HG02938 (cell line): ENCODE measurements at regions not wholly inside any gene's neighbourhood (a gene's known extent, or its start where the extent isn't known, plus 50 kb on each side); places are given as distances from the start of the nearest gene placed in this dataset.

Experiments
- ATAC-seq: cut with Tn5 transposase; IDR thresholded peaks from one replicate; pipeline ENCODE4 v1.9.1; 2021; ENCODE audit warnings: mild to moderate bottlenecking, moderate library complexity; ENCODE audit not compliant: unreplicated experiment

DNA sequence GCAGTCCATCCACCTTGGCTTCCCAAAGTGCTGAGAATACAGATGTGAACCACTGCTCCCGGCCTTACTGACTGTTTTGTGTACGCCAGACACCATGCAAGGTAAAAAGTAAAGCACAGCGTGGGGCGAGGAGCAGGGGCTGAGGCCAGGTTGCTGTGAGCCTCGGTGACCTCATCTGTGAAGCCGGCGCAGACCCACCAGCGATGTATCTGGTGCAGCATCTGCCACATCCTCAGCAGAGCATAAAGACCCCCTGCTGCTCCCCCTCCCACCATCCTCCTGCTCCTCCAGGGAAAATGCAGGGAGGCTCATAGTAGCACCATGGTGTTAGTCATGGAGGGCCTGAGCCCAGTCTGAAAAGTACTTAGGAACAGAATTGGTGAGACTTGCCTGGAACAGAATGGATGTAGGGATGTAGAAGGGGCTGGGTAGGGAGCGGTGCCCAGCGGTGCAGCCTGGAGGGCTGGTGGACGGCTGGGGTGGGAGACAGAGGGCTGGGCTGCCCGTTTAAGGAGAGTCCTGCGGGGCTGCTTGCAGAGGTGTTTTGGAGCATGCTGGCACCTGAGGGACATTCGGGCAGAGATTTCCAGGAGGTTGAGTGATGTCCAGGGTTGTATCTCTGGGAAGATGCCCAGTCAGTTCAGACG lies 462.4 kb downstream of the BRD1 start:
- no peak for ATAC-seq

DNA sequence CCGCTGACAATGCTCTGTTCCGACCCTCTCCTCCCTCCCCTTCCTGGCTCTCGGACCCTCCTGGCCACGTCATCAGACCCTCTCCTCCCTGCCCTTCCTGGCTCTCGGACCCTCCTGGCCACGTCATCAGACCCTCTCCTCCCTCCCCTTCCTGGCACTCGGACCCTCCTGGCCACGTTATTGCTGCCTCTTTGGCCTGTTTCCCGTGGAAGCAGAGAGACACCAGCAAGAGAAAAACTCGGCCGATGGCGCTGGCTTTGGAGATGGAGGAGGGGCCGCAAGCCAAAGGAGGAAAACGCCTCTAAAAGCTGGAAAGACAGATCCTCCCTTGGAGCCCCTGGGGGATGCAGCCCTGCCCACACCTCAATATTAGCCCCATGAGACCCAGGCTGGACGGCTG lies 463.3 kb downstream of the BRD1 start:
- ATAC-seq = no peak

DNA sequence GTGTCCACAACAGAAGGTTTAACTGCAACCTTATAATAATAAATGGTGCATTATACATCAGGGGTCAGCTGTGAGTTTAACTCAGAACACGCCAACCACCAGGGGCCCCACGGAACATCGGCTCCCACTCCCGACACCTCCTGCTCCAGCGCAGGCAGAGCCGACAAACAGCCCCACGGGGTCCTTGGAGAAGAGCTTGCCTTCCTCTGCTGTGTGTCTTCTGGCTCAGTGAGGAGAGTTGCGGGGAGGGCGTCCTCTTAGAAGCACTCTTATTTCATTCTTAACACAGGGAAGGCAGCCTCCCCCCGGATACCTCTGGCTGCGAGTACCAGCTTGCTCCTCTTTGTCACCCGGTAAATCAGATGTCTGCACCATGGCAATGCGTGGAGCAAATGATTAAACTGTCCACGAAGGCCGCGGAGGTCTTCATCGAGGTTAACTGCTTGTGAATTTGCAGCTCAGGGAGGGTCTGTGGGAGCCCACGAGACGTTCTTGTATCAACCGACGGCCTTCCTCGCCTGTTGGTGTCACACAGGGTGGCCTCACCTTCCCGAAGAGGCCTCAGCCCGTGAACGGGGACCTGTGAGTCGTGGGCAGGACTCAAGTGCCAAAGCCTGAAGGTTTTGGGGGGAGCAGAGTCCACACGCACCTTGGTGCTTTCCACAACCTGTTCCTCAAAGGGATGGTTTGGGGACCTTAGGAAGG lies 464.0 kb downstream of the BRD1 start:
- no peak for ATAC-seq

DNA sequence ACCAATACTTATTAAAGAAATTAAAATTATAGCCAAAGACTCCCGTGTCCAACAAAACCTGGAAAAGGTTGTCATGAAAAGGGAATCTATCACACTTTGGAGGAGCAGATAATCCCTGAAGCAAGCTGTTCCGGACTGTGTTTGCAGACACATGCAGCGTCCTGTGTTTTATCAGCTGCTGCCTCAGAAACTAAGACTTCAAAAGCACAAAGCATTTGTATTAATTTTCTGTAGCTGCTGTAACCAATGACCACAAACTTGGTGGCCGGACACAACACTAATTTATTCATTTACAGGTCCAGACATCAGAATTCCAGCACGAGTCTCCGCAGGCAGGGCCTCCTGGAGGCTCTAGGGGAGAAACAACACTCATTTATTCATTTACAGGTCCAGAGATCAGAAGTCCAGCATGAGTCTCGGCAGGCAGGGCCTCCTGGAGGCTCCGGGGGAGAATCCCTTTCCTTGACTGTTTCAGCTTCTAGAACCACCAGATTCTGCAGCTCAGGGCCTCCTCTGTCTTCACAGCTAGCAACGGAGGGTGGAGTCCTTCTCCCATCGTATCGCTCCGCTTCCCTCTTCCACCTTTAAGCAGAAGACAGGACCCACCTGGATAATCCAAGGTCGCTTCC lies 465.3 kb downstream of the BRD1 start:
- no peak for ATAC-seq

DNA sequence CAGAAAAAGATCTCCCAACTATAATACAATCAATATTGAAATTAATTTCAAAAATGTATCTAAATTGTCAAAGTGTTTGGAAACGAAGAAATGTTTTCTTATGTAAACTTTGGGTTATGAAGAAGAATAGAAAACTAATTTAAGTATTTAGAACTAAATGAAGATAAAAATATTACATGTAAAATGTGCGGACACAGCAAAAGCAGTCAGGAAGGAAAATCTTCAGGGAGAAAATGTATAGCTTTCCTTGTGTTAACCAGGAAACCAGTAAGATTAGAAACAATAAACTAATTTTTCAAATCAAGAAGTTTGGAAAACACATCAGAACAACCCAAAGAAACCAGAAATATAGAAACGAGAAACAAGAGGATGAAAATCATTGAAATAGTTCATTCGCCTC lies 466.5 kb downstream of the BRD1 start:
- ATAC-seq = no peak

DNA sequence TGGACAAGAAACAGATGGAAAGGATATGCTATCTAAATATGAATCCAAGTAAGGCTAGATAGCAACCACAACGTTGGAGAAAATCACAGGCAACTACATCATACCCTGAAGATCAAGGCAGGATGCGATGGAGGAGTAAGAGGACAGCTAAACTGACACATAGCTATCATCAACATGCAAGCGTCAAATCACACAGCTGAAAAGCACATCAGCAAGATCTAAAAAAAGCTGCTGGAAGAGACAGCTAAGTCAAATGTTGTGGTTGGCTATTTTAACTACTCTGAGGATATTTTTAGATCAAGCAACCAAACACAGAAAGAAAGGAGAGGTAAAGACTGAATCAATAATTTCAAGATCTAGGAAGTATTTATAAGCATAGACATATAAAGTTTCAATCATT lies 466.9 kb downstream of the BRD1 start:
- no peak for ATAC-seq

DNA sequence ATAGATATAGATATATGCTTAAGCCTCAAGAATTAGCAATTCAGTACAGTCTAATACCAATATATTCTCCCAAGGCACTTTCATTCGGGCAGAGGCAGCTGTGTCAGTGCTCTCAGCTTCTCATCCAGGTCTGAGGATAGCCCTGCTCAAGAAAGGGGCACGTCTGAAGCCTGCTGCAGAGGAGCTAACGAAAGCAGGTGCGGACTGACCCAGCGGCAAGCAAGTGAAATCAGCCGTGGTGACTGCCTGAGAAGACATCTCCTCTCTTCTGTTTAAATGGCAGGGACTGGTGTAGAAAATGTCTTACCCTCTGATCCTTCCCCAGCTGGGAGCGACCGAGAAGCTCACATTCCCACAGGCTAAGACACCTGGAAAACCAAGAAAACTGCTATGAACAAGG lies 468.6 kb downstream of the BRD1 start:
- ATAC-seq = no peak

DNA sequence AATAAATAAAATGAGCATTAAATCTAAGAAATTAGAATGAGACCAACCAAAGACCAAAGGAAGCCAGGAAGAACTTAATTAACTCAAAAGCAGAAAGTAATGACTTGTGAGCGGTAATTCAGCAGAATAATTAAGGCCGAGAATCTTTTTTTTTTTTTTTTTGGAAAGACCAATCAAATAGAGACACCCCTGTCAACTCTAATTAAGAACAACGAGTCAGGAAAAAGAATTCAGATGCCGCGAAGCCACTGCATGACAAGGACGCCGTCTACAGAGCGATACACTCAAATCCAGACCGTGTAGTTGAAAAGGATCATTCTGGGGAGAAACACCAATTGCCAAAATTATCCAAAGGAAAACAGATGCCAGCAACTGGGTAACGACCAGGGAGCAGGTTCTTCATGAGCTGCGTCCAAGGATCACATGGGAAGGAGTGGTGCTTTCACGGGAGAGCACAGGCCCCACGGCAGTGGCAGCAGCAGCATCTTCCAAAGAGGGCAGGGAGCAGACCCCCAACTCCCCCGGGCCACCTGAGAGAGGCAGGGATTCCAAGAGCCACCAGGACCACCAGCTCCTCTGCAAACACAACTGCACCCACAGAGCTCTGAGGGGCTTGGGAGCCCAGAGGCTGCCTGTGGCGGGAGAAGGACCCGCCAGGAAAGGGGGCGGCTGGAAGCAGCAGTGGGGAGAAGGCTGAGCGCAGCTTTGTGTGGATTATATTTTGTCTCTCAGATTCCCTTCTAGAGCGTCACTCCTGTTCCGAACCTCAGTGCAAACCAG lies 469.8 kb downstream of the BRD1 start:
- ATAC-seq = no peak

DNA sequence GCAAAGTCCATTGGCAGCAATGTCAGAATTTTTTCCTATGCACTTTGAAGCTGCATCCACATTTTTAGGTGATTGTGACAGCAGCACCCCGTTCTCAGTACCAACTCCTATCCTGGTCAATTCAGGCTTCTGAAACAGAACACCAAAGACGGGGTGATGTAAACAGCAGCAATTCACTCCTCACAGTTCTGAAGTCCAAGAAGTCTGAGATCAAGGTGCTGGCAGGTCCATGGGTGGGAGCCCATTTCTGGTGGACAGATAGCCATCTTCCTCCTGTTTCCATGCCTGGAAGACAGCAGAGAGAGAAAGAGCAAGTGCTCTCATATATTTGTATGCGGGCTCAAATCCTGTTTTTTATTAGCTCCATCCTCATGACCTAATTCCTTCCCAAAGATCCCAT lies 471.2 kb downstream of the BRD1 start:
- no peak for ATAC-seq

DNA sequence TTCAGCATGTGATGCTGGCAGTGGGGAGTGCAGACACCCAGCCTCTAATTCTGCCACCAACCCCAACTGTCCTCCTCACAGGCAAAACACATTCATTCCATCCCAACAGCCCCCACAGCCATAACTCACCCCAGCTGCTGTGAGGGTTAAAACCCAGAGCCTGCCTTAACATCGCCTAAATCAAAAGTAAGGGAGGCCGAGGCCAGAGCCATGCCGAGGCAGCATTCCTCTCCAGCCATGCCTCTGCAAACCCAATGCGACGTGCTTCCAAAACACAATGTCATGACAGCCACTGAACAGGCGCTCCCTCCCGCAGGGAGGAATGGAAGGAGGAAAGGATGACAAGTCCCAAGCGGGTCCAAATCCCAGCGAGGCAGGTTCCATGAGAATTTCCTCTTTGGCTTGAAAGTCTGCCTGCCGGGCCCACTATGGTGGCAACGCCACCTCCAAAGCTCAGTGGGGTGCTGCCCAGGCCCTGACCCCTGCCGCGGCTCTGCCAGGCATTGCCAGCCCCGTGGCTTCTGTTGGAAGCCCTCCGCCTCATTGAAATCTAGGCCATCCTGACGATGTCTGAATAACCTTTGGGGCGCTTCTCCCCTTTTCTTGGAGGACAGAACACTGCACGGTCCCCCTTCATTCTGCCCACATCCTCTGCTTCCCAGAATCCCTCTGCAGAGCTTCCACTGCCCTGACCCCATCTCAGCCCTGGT lies 472.3 kb downstream of the BRD1 start:
- no peak for ATAC-seq

DNA sequence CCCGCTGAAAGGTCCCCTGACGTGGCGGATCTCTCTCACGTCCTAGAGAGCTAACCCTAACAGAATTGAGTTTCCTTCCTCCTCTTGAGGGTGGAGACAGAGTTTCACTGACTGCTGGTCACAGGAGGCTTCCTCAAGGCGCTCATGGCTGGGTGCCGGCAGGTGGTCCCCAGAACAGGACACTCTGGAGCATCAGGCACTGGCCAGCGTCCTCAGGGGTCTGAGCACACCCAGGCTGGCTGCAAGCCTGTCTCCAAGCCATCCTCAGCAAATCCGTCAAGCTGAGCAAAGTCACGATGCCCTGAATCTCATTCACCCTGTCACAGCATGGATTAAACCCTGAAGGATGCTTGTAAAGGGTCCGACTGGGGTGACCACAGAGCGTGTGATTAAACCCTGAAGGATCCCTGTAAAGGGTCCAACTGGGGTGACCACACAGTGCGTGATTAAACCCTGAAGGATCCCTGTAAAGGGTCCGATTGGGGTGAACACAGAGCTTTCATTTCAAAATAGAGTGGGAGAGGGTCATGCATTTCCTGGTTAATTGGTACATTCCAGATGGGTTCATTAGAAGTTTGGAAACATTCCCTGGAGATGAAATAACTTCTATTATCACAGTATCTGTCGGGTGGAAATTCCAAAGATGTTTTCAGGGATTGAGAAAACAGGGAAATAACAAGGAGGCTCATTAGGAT lies 473.0 kb downstream of the BRD1 start:
- ATAC-seq = no peak

DNA sequence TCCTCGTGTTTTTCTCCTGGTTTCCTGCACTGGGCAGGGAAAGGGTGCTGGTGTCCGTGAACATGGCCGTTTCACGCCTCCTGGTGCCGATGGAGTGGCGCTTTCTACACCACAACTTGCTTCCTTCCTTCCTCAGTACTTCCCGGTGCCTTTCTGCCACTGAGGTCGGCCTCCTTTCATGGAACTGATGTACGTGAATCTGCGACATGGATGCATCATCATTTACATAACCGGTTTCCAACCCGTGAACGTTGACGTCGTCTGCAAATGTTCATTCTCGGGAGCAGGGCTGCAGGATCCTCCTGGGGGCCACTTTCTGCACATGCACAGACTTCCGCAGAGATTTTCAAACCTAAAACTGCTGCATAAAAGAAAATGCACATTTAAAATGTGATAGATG lies 474.4 kb downstream of the BRD1 start:
- ATAC-seq = no peak

DNA sequence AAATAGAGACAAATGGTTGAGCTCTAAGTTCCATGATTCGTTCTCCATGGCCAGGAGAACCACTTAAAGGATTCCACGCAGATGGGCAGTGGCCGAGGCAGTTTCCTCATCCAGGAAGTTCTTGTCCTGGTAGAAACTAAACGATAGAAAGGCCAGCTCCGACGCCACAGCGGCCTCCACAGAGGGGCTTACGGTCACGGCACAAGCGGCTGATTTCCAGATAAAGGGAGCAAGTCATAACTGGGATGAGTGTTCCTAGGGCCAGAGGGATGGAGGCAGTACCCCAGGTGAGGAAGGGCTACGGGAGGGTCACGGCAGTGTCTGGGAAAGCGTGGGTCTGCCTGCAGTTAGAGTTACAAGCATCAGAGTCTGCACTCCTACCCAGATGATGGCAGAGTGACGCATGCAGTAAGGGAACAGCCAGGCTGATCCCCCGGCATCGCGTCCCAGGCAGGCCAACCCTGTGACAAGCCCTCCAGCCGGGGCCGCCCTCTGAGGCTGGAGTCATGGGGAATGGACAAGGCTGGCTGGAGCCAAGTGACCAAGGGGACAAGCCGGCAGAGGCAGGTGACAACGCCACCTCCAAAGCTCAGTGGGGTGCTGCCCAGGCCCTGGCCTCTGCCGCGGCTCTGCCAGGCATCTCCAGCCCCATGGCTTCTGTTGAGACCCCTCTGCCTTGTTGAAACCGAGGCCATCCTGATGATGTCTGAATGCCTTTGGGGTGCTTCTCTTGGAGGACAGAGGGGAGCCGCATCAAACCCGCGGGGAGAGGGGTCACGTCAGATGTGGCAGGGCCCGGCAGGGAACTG lies 475.1 kb downstream of the BRD1 start:
- no peak for ATAC-seq

DNA sequence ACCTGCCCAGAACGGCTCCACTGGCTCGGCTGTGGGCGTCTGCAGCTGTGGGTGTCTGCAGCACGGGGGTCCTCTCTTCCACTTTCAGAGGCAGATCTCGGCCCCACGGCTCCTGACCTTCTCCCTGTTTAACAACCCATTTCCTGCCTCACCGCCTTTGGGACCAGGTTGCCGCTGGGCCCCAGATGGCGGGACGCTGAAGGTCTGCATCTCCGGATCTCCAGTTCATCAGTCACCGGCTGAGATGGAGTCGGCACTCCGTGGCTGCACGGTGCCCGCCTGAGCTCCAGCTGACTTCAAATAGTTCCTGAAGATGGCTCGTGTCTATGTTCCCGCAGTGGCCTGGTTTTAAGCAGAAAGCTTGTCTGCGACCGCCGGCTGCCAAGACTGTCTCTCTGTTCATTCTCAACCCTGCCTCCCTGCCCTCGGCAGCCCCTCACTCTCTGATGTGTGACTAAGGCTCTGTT lies 475.9 kb downstream of the BRD1 start:
- no peak for ATAC-seq

DNA sequence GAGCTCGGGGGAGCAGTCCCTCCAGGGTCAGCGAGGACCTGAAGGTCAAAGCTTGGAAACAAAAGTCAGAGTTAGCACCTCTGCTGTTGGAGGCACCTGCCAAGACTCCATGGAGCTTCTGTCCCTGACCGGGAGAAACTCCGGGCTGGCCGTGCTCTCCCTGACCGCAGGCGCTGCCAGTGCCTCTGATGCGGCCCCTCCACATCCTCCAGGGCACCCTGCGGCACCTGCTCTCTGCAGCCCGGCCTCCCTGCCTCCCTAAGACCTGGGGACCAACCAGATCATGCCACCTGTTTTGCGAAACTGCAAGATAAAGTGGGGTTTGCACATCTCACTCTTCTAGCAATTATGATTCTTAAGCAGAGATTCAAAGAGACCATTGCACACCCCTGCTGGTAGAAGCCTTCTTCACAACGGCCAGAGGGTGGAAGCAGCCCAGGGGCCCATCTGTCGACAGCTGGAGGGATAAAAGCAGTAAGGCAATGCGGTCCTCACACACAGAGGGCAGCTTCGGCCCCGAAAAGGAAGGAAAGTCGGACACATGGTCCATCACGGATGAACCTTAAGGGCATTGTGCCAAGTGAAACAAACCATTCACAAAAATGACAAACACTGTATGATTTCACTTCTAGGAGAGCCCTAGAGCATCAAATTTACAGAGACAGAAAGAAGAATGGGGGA lies 477.1 kb downstream of the BRD1 start:
- ATAC-seq = no peak

DNA sequence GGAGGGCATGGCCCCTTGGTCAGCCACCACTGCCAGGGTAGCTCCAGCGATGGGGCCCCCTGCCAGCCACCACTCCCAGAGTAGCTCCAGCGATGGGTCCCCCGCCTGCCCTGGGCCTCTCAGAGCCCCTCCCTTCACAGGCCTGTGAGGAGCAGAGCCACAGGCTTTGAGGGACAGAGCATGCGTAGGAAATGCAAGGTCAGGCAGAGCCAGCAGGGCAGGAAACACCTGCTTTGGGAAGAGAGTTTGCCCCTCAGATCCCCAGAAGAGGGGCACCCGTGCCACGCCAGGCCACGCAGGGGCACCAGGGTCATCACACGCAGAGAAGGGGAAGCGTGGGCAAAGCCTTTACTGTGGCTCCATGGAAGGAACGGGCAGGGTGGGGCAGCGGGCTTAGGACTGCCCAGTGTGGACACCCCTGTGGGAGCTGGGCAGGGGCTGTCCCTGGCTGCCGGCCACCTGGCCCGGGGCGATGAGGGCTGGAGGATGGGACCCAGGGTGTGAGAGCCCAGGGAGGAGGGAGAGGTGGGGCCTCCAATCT lies 477.8 kb downstream of the BRD1 start:
- ATAC-seq = no peak

DNA sequence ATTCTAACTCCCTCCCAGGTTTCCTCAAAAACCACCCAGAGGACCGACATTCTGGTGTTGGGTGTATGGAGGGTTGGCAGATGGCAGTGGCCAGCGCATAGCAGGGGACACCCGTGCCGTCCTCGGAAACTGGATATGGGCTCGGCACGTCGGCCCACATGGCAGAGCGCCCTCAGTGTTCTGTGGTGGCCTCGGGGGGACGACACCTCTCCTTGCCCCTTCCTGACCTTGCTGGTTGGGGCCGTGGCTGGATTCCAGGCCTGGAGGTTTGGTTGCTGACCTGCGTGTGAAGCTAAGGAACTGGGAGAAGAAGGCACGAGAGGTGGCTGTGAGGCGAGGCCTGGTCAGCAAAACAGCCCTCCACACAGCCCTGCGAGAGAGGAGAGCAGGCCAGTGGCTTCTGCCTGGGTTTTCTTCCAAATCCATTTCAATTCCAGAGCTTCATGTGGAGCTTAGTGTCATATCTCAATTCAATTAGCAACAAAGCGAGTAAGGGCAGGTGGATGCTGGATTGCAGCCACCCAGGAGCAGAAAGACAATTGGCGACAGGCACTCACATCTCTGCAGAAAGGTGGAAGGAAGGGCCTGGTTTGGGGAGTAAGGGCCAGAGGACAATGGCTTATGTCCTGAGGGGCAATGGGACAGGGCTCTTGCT lies 478.4 kb downstream of the BRD1 start:
- ATAC-seq = no peak

DNA sequence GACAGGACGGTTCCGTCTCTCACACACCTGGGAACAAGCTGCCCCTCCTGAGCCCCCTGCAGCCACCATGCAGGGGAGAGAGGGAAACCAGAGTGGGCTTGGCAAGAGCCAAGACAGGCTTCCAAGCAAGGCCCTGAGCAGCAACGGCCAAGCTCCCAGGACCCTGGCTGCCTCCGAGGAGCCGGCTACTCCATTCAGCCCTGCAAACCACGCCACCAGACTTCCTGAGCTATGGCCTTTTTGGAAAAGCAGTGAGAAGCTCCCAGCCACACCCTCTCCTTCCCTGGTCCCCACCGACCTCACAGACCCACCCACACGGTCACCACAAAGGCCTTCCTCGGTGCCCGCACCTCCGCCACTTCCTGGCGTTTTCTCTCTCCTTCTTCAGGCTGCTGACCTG lies 479.0 kb downstream of the BRD1 start:
- ATAC-seq = no peak
